ENCODE measurements at regions not wholly inside any gene's neighbourhood (a gene's known extent, or its start where the extent isn't known, plus 50 kb on each side); places are given as distances from the start of the nearest gene placed in this dataset.

DNA sequence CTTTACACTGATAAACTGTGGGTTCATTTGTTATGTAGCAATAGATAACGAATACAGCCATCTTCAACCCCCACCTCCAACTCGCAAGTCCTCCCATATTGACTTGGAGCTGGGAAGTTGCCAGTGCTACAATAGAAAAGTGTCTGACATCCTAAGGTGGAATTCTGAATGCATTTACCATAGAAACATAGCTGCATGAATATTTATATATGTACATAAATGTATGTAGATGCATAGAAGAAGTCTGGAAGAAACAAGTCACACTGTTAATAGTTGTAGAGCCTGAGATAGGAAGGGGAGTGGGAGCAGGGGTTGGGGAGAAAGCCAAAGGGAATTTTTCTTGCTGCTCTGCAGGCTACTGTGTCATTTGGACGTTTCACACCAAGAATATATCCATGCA is 88.1 kb upstream of the SSBP2 start:
- TF ChIP-seq FOXP2 (optimal IDR thresholded peaks at IDR 0.05; ENCODE audit: borderline replicate concordance, extremely low read depth, extremely low read length, insufficient read depth) = no peak
- TF ChIP-seq SIN3A (IDR thresholded peaks at IDR 0.05; ENCODE audit: borderline replicate concordance, insufficient read depth, low read length) = no peak
- no peak for TF ChIP-seq TAF1 (IDR thresholded peaks at IDR 0.05; ENCODE audit: borderline replicate concordance, insufficient read depth, low read length)
- TF ChIP-seq, protein P1, sequence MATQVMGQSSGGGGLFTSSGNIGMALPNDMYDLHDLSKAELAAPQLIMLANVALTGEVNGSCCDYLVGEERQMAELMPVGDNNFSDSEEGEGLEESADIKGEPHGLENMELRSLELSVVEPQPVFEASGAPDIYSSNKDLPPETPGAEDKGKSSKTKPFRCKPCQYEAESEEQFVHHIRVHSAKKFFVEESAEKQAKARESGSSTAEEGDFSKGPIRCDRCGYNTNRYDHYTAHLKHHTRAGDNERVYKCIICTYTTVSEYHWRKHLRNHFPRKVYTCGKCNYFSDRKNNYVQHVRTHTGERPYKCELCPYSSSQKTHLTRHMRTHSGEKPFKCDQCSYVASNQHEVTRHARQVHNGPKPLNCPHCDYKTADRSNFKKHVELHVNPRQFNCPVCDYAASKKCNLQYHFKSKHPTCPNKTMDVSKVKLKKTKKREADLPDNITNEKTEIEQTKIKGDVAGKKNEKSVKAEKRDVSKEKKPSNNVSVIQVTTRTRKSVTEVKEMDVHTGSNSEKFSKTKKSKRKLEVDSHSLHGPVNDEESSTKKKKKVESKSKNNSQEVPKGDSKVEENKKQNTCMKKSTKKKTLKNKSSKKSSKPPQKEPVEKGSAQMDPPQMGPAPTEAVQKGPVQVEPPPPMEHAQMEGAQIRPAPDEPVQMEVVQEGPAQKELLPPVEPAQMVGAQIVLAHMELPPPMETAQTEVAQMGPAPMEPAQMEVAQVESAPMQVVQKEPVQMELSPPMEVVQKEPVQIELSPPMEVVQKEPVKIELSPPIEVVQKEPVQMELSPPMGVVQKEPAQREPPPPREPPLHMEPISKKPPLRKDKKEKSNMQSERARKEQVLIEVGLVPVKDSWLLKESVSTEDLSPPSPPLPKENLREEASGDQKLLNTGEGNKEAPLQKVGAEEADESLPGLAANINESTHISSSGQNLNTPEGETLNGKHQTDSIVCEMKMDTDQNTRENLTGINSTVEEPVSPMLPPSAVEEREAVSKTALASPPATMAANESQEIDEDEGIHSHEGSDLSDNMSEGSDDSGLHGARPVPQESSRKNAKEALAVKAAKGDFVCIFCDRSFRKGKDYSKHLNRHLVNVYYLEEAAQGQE (IDR thresholded peaks at IDR 0.05; ENCODE audit: insufficient read depth in 1 of 2, low read depth in 2 of 2, low read length in 2 of 2) = no peak
- no peak for TF ChIP-seq POLR2AphosphoS5 (IDR thresholded peaks at IDR 0.05; ENCODE audit: low read depth, low read length)

DNA sequence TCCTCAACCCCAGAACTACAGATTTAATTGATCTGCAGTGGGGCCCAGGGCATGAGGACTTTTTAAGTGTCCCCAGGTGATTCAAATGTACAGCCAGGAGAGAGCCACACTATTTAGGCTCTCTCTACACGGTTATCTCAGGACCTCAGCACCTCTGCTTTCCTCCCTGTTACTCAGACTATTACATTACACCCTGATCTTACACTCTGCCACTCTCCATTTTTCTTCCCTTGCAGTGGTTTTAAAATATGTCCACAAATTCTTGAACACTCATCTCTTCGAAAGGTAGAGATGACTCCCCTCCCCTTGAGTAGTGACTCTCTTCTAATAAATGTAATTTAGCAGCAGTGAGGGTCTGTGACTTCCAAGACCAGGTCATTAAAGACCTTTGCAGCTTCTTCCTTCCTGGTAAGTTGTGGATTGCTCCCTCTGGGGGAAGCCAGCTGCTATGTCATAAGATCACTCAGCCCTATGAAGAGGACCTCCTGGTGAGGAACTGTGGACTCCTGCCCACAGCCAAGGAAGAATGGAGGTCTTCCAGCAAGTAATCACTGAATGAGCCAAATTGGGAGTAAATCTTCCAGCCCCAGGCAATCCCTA is 87.5 kb upstream of the SSBP2 start:
- TF ChIP-seq SIN3A (IDR thresholded peaks at IDR 0.05; ENCODE audit: borderline replicate concordance, insufficient read depth, low read length) (no peak), POLR2AphosphoS5 (IDR thresholded peaks at IDR 0.05; ENCODE audit: low read depth, low read length) (no peak), TAF1 (IDR thresholded peaks at IDR 0.05; ENCODE audit: borderline replicate concordance, insufficient read depth, low read length) (no peak), FOXP2 (optimal IDR thresholded peaks at IDR 0.05; ENCODE audit: borderline replicate concordance, extremely low read depth, extremely low read length, insufficient read depth) (no peak)
- TF ChIP-seq, protein P1 (IDR thresholded peaks at IDR 0.05; ENCODE audit: insufficient read depth in 1 of 2, low read depth in 2 of 2, low read length in 2 of 2) = no peak

DNA sequence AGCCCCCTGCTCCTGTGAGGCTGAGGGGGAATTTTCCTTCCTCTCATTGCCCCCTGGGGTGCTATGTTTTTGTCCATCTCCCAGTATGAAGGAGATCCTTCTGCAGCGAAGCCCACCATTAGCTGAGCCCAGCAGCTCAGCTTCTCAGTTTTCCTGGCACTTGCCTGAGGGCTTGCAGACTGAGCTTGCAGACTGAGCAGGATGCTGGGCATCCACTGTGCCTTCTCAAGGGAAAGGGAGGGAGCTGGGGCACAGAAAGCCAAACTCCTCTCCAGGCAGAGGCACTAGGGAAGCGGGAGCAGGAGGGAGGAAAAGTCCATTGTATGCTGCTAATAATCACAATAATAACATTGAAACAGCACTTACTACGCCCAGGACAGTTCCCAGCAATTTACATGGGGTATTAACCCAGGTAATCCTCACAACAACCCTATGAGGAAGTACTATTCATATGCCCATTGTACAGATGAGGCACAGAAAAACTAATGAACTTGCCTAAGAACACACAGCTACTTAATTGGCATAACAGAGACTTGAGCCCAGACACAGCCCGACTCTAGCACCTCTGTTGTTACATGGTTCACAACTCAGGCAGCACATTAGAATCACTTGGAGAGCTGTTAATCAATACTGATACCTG is 86.9 kb upstream of the SSBP2 start:
- TF ChIP-seq, protein P1 (IDR thresholded peaks at IDR 0.05; ENCODE audit: insufficient read depth in 1 of 2, low read depth in 2 of 2, low read length in 2 of 2) = no peak
- TF ChIP-seq TAF1 (IDR thresholded peaks at IDR 0.05; ENCODE audit: borderline replicate concordance, insufficient read depth, low read length) (no peak), SIN3A (IDR thresholded peaks at IDR 0.05; ENCODE audit: borderline replicate concordance, insufficient read depth, low read length) (no peak), FOXP2 (optimal IDR thresholded peaks at IDR 0.05; ENCODE audit: borderline replicate concordance, extremely low read depth, extremely low read length, insufficient read depth) (no peak), POLR2AphosphoS5 (IDR thresholded peaks at IDR 0.05; ENCODE audit: low read depth, low read length) (no peak)

DNA sequence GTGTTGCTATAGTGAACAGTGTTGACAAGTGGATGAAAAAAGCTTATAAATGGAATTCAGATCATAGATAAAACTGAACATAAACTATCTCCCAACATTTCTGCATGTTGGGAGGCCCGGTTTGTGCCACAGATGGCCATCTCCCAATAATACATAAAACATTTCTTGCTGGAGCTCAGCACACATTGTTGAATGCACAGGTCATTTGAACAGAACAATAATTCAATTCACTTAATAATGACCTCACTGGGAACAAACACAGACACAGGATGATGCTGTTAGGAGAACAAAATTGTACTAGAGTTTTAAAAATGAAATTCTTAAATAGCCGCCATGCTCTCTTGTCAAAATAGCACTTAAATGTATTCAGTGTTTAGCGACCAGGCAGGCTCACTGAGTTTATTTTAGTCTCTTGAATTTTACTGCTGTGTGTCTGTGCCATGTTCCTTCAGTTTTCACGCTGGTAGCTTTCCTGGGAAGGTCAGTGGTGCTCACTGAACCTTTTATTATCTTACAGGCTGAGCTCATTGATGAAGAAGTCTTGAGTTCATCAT is 85.0 kb upstream of the SSBP2 start:
- TF ChIP-seq SIN3A (IDR thresholded peaks at IDR 0.05; ENCODE audit: borderline replicate concordance, insufficient read depth, low read length) (no peak), FOXP2 (optimal IDR thresholded peaks at IDR 0.05; ENCODE audit: borderline replicate concordance, extremely low read depth, extremely low read length, insufficient read depth) (no peak), TAF1 (IDR thresholded peaks at IDR 0.05; ENCODE audit: borderline replicate concordance, insufficient read depth, low read length) (no peak), POLR2AphosphoS5 (IDR thresholded peaks at IDR 0.05; ENCODE audit: low read depth, low read length) (no peak)
- TF ChIP-seq, protein P1 (IDR thresholded peaks at IDR 0.05; ENCODE audit: insufficient read depth in 1 of 2, low read depth in 2 of 2, low read length in 2 of 2) = no peak

All from PFSK-1 (cell line).